BJ (cell line): ENCODE measurements at regions not wholly inside any gene's neighbourhood (a gene's known extent, or its start where the extent isn't known, plus 50 kb on each side); places are given as distances from the start of the nearest gene placed in this dataset.

Source experiments
- CTCF ChIA-PET: fragments of 350-600 bp; formaldehyde crosslinking; extraction: SDS; loops from one replicate; lab custom pipeline; 2021; ENCODE audit warnings: antibody characterized with exemption, inconsistent platforms; lab: Yijun Ruan, JAX
- POLR2A ChIA-PET: fragments of 300-600 bp; sonication (Branson Sonifier 250); formaldehyde crosslinking; extraction: SDS; loops from one replicate; lab custom pipeline; 2021; ENCODE audit warnings: antibody characterized with exemption; lab: Charles Lee
- DNase-seq: peaks from one replicate; pipeline ENCODE4 v3.0.0-alpha.2; 2011; ENCODE audit warnings: low read depth
- H3K27me3 ChIP-seq: 2 replicates; pipeline ENCODE4 v1.6.0; 2011; ENCODE audit warnings: low read length; ENCODE audit not compliant: control insufficient read depth, insufficient read depth
- H3K36me3 ChIP-seq: 2 replicates; pipeline ENCODE4 v1.5.1; 2011; ENCODE audit warnings: low read length; ENCODE audit not compliant: control insufficient read depth, insufficient read depth
- H3K4me3 ChIP-seq: 2 replicates; pipeline ENCODE4 v1.5.1; 2011; ENCODE audit warnings: low read depth, mild to moderate bottlenecking, control low read depth, low read length
- TF ChIP-seq, protein P1 (sequence below): IDR thresholded peaks from 2 replicates; pipeline ENCODE4 v1.5.1; 2011; ENCODE audit warnings: low read depth, mild to moderate bottlenecking, control low read depth, inconsistent platforms, low read length, moderate library complexity; ENCODE audit not compliant: insufficient read depth

DNA sequence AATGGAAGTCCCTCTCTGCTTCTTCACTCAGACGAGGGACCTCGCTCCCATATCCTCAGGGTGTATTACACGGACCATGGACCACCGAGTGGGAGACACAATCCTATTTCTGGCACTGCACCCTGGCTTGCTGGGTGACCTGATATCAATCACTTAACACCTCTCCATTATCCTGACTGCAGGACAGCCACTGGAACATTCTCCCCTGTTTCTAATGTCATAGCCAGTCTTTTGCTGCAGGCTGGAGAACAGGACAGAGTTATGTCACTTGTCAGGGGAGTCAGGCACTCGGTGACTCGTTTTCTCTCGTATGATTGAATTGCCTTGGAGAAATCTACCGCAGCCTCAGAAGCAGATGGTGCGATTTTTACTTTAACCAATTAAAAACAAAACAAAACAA lies 219.1 kb upstream of the IGFBP7 start:
- Histone ChIP-seq H3K4me3 (no peak overlapping the region), H3K36me3 (no peaks in the 10 kb centered on the region), H3K27me3 (peaks cover 2% of the 10 kb centered on the region; the same call in 1 of the 2 replicates)
- no peak for DNase-seq
- ChIA-PET POLR2A (no interaction called here), CTCF (no interaction called here)
- TF ChIP-seq, protein P1, sequence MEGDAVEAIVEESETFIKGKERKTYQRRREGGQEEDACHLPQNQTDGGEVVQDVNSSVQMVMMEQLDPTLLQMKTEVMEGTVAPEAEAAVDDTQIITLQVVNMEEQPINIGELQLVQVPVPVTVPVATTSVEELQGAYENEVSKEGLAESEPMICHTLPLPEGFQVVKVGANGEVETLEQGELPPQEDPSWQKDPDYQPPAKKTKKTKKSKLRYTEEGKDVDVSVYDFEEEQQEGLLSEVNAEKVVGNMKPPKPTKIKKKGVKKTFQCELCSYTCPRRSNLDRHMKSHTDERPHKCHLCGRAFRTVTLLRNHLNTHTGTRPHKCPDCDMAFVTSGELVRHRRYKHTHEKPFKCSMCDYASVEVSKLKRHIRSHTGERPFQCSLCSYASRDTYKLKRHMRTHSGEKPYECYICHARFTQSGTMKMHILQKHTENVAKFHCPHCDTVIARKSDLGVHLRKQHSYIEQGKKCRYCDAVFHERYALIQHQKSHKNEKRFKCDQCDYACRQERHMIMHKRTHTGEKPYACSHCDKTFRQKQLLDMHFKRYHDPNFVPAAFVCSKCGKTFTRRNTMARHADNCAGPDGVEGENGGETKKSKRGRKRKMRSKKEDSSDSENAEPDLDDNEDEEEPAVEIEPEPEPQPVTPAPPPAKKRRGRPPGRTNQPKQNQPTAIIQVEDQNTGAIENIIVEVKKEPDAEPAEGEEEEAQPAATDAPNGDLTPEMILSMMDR: no peak

DNA sequence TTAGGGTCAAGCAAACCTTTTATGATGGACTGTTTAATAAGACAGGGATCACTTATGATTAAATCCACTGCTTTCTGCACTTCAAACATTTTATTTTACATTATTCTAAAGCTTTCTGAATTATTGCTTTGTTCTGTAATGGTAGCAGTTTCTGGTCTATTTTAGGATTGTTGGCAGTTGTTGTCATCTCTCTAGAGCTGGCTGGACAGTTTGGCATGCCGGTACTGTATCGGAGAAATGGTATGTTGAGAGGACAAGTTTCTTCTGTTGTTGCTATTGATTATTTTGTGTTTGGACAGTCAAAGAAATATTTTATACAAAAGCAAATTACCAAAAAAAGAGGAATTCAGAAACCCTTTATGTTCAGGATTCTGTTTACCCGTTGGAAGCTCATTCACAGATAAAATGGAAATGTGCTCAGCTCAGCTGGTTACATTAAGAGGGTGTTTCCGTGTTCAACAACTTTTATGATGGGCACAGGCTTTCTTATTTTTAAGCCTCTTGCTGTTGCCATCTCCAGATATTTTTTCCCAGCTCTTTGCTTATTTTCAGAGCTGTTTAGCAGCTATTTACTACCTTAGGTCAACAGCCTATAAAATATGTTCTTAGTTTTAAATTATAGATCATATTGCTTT lies 214.6 kb upstream of the IGFBP7 start:
- TF ChIP-seq, protein P1: no peak
- ChIA-PET CTCF (interaction anchor here (1.1 kb wide), 1 partner anchor 14 kb away, joined by 3 read pairs; no protein-coding TSS in a partner anchor), POLR2A (no interaction called here)
- no peak for DNase-seq
- H3K27me3 ChIP-seq: peaks cover 1% of the 10 kb centered on the region; the same call in 1 of the 2 replicates
- no peak overlapping the region for H3K4me3 ChIP-seq
- H3K36me3 ChIP-seq: no peaks in the 10 kb centered on the region

DNA sequence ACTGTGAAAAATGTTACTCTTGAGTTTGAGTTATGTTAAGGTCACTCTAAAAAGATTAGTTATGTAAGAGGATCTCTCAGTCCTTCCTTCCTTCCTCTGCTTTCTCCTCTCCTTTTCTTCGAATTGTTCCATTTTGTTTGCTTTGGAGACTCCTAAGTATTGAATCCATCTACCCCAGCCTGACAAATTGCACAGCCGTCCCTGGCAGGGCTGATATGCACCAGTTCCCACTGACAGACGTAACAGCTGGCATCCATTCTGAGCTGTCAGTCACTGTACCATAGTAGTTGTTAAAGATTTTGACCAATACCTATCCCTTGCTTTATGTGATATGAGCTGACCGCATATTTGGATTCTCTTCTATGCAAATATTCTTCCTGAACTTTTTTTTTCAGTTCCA lies 210.7 kb upstream of the IGFBP7 start:
- Histone ChIP-seq H3K27me3 (peaks cover 1% of the 10 kb centered on the region; the same call in 1 of the 2 replicates), H3K4me3 (no peak overlapping the region), H3K36me3 (no peaks in the 10 kb centered on the region)
- ChIA-PET POLR2A (no interaction called here), CTCF (no interaction called here)
- TF ChIP-seq, protein P1: no peak
- no peak for DNase-seq

DNA sequence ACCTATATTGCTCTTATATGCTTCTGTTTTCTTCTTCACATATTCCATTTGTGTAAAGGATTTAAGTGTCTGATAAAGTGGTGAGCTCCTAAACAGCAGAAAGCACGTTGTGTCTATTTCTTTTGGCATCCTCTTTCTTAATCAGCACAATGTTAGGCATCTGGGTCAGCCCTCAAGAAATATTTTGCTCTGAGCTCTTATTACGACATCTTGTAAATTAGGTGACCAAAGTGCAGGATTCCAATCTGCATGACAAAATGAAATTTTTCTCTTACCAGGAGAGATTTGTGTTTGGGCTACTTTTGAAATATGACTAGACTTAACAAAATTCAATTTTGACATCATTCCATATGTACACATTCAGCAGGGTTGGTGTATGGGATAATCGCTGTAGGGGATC lies 210.0 kb upstream of the IGFBP7 start:
- POLR2A ChIA-PET: interaction anchor here (0.7 kb wide), 1 partner anchor 239 kb away, joined by 3 read pairs; no protein-coding TSS in a partner anchor

DNA sequence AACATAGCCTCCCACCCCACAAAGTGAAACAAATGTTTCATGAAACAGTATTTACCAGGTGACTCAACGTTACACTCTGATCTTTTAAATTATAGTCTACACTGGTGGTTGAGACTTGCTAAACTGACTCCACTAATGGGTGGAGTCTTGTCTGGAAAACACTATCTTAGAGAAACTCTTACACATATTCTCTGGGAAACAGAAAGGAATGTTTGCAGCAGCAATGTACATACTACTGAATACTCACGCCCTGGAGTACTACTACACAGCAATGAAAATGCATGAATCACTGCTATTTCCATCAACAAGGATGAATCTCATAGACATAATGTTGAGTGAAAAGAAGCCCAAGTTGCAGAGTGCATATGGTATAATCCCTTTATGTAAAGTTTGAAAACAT lies 208.5 kb upstream of the IGFBP7 start:
- Histone ChIP-seq H3K4me3 (no peak overlapping the region), H3K36me3 (no peaks in the 10 kb centered on the region), H3K27me3 (peaks cover 1% of the 10 kb centered on the region; the same call in 1 of the 2 replicates)
- TF ChIP-seq, protein P1: no peak
- ChIA-PET CTCF (no interaction called here), POLR2A (no interaction called here)
- no peak for DNase-seq

More for the DNA sequence above, 210.0 kb upstream of the IGFBP7 start:
- Histone ChIP-seq H3K36me3 (no peaks in the 10 kb centered on the region), H3K27me3 (peaks cover 1% of the 10 kb centered on the region; the same call in 1 of the 2 replicates), H3K4me3 (no peak overlapping the region)
- TF ChIP-seq, protein P1: no peak
- CTCF ChIA-PET: no interaction called here
- no peak for DNase-seq
